PC-3 (cell line): ENCODE measurements at regions not wholly inside any gene's neighbourhood (a gene's known extent, or its start where the extent isn't known, plus 50 kb on each side); places are given as distances from the start of the nearest gene placed in this dataset.

Source experiments
- EZH2 ChIP-seq: fragments of 300-600 bp; sonication (generic); IDR thresholded peaks from one replicate; pipeline ENCODE4 v1.6.1; 2017; ENCODE audit warnings: antibody characterized with exemption, mild to moderate bottlenecking, low read length; ENCODE audit not compliant: unreplicated experiment
- EZH2phosphoT487 ChIP-seq: fragments of 300-600 bp; sonication (generic); IDR thresholded peaks from 2 replicates; pipeline ENCODE4 v1.6.1; 2018; ENCODE audit warnings: mild to moderate bottlenecking, antibody characterized with exemption, low read length, borderline replicate concordance
- TF ChIP-seq, protein P1 (sequence below): fragments of 300-600 bp; sonication (generic); conservative IDR thresholded peaks from 2 replicates; pipeline ENCODE4 v1.5.1; 2017; ENCODE audit warnings: antibody characterized with exemption, low read depth, mild to moderate bottlenecking, low read length

DNA sequence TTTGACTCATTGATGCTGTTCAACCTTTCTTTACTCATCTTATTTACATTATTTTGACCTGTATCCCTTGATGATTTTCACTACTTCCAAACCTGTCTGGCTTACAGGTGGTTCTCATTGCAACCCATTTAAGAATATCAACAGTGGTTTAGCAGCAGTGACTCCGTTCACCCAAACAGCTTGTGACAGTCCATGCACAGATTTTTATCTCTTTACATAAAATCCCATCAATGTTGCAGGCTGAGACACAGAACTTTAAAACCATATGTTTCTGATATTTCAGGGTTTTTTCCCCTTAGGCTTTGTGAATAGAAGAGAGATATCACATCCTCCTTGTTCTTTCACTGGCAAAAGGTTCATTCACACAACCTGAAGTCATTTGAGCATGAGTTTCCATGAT is 149.1 kb upstream of the CDIN1 start:
- TF ChIP-seq, protein P1, sequence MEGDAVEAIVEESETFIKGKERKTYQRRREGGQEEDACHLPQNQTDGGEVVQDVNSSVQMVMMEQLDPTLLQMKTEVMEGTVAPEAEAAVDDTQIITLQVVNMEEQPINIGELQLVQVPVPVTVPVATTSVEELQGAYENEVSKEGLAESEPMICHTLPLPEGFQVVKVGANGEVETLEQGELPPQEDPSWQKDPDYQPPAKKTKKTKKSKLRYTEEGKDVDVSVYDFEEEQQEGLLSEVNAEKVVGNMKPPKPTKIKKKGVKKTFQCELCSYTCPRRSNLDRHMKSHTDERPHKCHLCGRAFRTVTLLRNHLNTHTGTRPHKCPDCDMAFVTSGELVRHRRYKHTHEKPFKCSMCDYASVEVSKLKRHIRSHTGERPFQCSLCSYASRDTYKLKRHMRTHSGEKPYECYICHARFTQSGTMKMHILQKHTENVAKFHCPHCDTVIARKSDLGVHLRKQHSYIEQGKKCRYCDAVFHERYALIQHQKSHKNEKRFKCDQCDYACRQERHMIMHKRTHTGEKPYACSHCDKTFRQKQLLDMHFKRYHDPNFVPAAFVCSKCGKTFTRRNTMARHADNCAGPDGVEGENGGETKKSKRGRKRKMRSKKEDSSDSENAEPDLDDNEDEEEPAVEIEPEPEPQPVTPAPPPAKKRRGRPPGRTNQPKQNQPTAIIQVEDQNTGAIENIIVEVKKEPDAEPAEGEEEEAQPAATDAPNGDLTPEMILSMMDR: no peak
- TF ChIP-seq EZH2: no peak
- TF ChIP-seq EZH2phosphoT487: no peak
